Keratinocyte (primary cell): ENCODE measurements at regions not wholly inside any gene's neighbourhood (a gene's known extent, or its start where the extent isn't known, plus 50 kb on each side); places are given as distances from the start of the nearest gene placed in this dataset.

Experiments
- EZH2 ChIP-seq: IDR thresholded peaks from one replicate; pipeline ENCODE4 v1.6.1; 2012; ENCODE audit warnings: inconsistent platforms, mild to moderate bottlenecking, low read length, moderate library complexity
- TF ChIP-seq, protein P1 (sequence below), 3 experiments: IDR thresholded peaks in 1 of 3; conservative IDR thresholded peaks in 1 of 3; optimal IDR thresholded peaks in 1 of 3; 2 replicates in 2 of 3; 3 replicates in 1 of 3; pipeline versions ENCODE3 to v1.5.1; 2011; ENCODE audit warnings: low read length in 3 of 3, mild to moderate bottlenecking in 3 of 3, moderate library complexity in 2 of 3, control low read depth in 1 of 3, inconsistent platforms in 1 of 3; ENCODE audit not compliant: insufficient read depth in 2 of 3; ENCODE audit errors: extremely low read depth in 1 of 3

DNA sequence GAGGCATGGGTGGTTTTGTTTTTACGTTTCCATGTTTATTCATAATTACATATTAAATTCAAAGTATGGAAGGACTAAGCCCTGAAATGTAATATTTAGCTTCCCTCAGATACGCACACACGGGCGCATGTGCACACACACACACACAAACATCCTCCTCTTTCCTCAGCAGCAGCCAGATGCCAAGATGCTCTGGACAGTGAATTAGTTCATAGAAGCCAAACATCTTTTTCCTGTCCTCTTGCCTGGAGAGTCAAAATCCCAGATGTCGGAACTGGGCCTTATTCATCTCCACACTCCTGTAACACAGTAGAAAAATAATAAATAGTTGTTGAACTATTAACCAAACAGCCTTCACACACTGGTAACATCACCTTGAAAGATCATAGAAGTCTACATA lies 273.1 kb downstream of the SP3 start:
- TF ChIP-seq, protein P1, sequence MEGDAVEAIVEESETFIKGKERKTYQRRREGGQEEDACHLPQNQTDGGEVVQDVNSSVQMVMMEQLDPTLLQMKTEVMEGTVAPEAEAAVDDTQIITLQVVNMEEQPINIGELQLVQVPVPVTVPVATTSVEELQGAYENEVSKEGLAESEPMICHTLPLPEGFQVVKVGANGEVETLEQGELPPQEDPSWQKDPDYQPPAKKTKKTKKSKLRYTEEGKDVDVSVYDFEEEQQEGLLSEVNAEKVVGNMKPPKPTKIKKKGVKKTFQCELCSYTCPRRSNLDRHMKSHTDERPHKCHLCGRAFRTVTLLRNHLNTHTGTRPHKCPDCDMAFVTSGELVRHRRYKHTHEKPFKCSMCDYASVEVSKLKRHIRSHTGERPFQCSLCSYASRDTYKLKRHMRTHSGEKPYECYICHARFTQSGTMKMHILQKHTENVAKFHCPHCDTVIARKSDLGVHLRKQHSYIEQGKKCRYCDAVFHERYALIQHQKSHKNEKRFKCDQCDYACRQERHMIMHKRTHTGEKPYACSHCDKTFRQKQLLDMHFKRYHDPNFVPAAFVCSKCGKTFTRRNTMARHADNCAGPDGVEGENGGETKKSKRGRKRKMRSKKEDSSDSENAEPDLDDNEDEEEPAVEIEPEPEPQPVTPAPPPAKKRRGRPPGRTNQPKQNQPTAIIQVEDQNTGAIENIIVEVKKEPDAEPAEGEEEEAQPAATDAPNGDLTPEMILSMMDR (optimal IDR thresholded peaks at IDR 0.05 in 1 of 3, IDR thresholded peaks at IDR 0.05 in 1 of 3, conservative IDR thresholded peaks at IDR 0.05 in 1 of 3; ENCODE audit: extremely low read depth in 1 of 3, insufficient read depth in 2 of 3, low read length in 3 of 3): no peak
- no peak for TF ChIP-seq EZH2
